RWPE1 (cell line): ENCODE measurements at regions not wholly inside any gene's neighbourhood (a gene's known extent, or its start where the extent isn't known, plus 50 kb on each side); places are given as distances from the start of the nearest gene placed in this dataset.

ENCODE experiments used
- CTCF ChIA-PET: fragments of 350-600 bp; sonication (Branson Sonifier 250); formaldehyde crosslinking; extraction: SDS; loops from one replicate; lab custom pipeline; 2021; lab: Yijun Ruan, JAX
- POLR2A ChIA-PET: fragments of 400-600 bp; formaldehyde crosslinking; extraction: SDS; loops from one replicate; lab custom pipeline; 2020; ENCODE audit warnings: antibody characterized with exemption; ENCODE audit not compliant: low non-redundant PET; lab: Yijun Ruan, JAX
- DNase-seq: peaks from one replicate; pipeline ENCODE4 v3.0.0; 2012; ENCODE audit warnings: low spot score
- H3K27ac ChIP-seq: fragments of 450-650 bp; 2 replicates; pipeline ENCODE4 v1.5.1; 2017
- TF ChIP-seq, protein P1 (sequence below): fragments of 450-650 bp; conservative IDR thresholded peaks from 2 replicates; pipeline ENCODE4 v1.5.1; 2017; ENCODE audit warnings: low read depth, mild to moderate bottlenecking

DNA sequence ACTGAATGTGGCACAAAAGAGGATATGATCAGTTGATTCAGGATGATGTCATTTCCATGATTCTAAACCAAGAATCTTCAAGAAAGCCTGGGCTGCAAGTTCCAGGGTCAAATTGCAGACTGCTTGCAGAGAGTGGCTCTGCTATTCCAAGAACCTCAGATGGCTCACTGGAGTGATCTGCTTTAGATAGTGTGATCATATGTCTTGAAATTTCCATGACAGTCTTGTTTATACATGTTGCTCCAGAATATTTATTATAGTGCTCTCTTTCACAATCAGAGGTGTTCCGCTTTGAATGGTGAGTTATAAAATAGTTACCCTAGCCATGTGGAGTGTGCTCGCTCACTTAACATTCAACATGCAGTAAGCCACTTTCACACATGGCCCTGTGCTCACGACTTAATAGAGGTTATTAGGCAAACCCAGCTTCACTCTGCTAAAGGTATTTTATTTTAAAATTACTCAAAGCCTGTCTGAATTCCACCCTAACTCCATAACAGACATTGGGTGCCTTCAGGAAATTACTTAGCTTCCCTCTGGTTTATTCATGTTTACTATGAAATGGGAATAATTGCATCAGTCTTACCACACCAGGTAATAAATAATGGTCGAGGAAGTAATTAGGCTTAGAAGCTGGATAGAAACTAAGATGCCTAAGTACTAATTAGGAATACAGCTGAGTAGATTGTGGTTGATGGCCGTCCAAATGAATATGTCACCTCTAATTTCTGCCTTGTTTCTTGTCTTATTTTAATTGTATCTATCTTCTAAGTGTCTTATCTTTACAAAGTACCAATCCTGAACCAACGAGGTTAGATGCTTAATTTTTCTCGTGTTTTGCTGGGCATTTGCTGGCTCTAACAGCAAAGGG is 187.9 kb downstream of the ETS1 start:
- ChIA-PET POLR2A (no interaction called here), CTCF (interaction anchor here (0.7 kb wide), 1 partner anchor 109 kb away, joined by 3 read pairs; no protein-coding TSS in a partner anchor)
- no peak overlapping the region for H3K27ac ChIP-seq
- DNase-seq, result peak; percentile 8
- TF ChIP-seq, protein P1, sequence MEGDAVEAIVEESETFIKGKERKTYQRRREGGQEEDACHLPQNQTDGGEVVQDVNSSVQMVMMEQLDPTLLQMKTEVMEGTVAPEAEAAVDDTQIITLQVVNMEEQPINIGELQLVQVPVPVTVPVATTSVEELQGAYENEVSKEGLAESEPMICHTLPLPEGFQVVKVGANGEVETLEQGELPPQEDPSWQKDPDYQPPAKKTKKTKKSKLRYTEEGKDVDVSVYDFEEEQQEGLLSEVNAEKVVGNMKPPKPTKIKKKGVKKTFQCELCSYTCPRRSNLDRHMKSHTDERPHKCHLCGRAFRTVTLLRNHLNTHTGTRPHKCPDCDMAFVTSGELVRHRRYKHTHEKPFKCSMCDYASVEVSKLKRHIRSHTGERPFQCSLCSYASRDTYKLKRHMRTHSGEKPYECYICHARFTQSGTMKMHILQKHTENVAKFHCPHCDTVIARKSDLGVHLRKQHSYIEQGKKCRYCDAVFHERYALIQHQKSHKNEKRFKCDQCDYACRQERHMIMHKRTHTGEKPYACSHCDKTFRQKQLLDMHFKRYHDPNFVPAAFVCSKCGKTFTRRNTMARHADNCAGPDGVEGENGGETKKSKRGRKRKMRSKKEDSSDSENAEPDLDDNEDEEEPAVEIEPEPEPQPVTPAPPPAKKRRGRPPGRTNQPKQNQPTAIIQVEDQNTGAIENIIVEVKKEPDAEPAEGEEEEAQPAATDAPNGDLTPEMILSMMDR, result no peak

DNA sequence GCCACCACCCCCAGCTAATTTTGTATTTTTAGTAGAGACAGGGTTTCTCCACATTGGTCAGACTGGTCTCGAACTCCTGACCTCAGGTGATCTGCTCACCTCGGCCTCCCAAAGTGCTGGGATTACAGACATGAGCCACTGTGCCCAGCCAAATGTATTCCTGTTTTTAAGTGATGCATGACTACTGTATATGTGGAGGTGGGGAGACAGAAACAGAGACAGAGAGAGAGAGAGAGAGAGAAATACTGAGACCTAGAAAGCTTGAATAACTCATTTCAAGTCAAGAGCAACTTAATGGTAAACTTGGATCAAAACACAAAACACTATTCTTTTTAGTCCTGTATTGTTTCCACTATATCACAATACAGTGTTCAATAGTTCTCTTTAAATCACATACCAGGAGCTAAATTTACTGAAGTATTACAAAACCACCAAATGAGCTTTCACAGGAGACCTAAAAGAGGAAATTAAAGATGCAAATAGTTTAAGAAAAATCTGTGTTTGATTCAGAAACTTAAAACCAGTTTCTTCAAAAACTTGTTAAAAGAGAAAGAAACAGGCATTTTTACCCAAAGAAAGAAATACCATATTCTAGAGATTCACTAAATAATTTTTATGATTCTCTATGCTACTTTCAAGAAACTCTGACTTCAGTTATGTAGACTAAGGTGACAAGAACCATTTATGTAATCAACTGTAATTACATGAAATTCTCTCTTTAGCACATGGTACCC is 188.7 kb downstream of the ETS1 start:
- no peak for DNase-seq
- ChIA-PET CTCF (interaction anchor here (0.7 kb wide), 1 partner anchor 609 kb away, joined by 4 read pairs; no protein-coding TSS in a partner anchor), POLR2A (no interaction called here)
- H3K27ac ChIP-seq, result no peak overlapping the region
- TF ChIP-seq, protein P1, result no peak

DNA sequence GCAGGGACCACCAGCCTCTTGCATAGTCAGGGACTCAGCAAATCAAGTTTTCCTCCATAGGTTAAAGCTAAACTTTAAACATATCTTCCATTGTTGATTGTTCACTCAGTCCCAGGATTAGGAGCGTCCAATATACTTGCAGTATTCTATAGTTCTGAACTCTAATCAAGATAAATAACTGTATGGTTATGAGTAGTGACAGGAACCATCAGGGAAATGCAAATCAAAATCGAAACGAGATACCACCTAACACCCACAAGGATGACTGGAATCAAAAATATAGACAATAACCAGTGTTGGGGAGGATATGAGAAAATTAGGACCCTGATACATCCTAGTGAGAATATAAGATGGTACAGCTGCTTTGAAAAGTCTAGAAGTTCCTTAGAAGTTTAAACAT is 190.0 kb downstream of the ETS1 start:
- TF ChIP-seq, protein P1, result no peak
- POLR2A ChIA-PET, result no interaction called here
- DNase-seq, result no peak
- CTCF ChIA-PET, result interaction anchor here (0.7 kb wide), 1 partner anchor 190 kb away, joined by 3 read pairs; no protein-coding TSS in a partner anchor
- H3K27ac ChIP-seq, result no peak overlapping the region

DNA sequence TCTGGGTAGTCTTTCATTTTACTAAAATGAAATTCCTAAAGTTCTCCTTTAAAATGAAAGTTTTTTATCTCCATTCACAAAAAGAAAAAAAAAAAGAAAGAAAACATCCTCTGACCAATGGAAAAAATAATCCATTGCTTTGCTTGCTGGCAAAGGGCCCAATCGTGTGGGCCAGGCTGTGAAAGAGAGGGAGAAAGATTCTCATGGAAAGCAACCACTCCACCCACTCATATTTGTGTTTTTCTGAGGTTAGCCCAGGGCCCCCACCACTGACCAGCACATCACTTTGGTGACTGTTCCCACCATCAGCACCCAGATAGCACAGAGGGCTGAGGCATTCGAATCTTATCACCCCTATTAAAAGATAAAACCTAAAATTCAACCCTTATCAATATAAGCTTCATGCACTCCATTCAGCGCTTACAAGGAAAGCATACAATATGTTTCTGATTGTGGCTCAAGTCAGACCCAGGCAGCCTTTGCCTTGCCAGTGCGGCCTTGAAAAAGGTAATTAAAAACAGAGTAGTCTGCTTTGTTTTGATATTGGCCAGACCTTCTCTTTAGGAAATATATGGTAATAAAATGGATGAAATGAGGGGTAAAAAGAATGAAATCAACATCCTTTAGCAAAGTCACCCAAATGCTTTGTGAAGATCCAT is 192.8 kb downstream of the ETS1 start:
- DNase-seq, result no peak
- POLR2A ChIA-PET, result no interaction called here
- TF ChIP-seq, protein P1, result no peak
- CTCF ChIA-PET, result interaction anchor here (0.6 kb wide), 1 partner anchor 150 kb away, joined by 3 read pairs; no protein-coding TSS in a partner anchor
- H3K27ac ChIP-seq, result no peak overlapping the region

DNA sequence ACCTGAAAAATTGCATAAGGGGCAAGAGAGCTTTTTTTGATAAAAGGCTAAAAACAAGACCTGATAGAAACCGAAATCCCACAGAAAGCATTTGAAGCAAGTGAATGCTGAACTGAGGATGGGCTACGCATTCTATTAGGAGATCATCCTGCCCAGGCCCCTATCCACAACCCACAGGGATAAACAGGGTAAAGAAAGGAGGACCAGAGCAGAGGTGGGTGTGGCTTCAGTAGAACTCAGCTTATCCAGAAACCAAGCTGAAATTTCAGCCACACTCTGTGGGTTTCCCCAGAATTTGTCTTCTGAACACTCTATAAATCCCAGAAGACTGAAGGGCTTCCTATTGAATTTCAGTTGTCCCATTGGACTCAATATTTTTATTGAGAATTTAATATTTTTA is 195.1 kb downstream of the ETS1 start:
- ChIA-PET POLR2A (no interaction called here), CTCF (interaction anchor here (0.6 to 0.7 kb wide), 2 partner anchors 44 to 72 kb away, joined by 3 read pairs; no protein-coding TSS in a partner anchor)
- no peak for DNase-seq
- TF ChIP-seq, protein P1, result no peak
- no peak overlapping the region for H3K27ac ChIP-seq

DNA sequence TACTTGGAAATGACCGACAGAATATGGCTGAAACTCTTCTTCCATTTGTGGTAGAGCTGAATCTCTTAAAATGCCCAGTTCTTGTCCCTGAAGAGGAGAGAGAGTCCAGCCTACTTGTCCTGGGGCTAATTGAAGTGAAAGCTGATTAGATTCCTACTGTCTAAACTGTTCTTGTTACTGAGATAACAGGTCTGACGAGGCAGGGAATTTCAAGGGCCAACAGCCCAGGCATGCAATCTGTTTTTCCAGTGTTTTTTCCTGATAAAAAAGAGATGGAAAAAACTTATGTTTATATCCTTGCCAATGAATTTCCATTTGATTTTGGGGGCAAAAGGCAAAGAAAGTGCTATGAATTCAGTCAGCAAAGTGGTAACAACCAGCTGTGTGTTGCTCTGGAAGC is 195.5 kb downstream of the ETS1 start:
- ChIA-PET CTCF (interaction anchor here (0.6 to 0.9 kb wide), 5 partner anchors 10 to 73 kb away, joined by 3 to 7 read pairs (median 3); no protein-coding TSS in a partner anchor), POLR2A (no interaction called here)
- H3K27ac ChIP-seq, result no peak overlapping the region
- TF ChIP-seq, protein P1, result no peak
- no peak for DNase-seq
